GM12892 (cell line): ENCODE measurements at regions not wholly inside any gene's neighbourhood (a gene's known extent, or its start where the extent isn't known, plus 50 kb on each side); places are given as distances from the start of the nearest gene placed in this dataset.

Experiments
- POLR2A ChIP-seq: IDR thresholded peaks from 2 replicates; pipeline ENCODE4 v1.6.1; 2011; ENCODE audit warnings: low read depth, low read length, control low read depth
- POLR2AphosphoS5 ChIP-seq: IDR thresholded peaks from 2 replicates; pipeline ENCODE4 v1.6.1; 2011; ENCODE audit warnings: low read depth, low read length, control low read depth
- TAF1 ChIP-seq: IDR thresholded peaks from 2 replicates; pipeline ENCODE4 v1.6.1; 2011; ENCODE audit warnings: low read depth, mild to moderate bottlenecking, control low read depth, low read length, borderline replicate concordance

- TF ChIP-seq TAF1 (no peak), POLR2A (no peak), POLR2AphosphoS5 (no peak)
Observed at GRCh38 chr13:68110178-68110768, 880.1 kb upstream of the PCDH9 start.
